ENCODE measurements at regions not wholly inside any gene's neighbourhood (a gene's known extent, or its start where the extent isn't known, plus 50 kb on each side); places are given as distances from the start of the nearest gene placed in this dataset.
"Not testable (repeated sequence)": the region's sequence is repeated elsewhere in the genome, so short reads cannot be mapped to it uniquely, and the experiment has no call there.

DNA sequence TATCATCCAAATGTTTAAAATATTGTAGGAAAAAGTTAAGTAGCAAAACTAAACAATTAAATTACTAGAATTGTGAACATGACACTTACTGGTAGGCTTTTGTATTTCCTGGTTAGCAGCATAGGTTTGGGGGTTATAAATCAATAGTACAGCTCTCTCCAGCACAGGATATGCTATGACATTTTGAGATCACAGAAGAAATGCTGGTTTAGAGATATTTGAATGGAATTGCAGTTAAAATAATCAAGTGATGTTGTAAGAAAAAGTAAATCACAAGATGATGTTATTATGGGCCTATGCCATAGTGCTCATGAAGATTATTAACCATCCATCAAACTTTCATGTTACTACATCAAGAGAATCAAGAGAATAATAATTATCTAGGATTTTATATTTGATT lies 1079.9 kb upstream of the SLIT2 start:
- no peaks in the 10 kb centered on the region for H3K27me3 Mint-ChIP-seq
- H3K4me1 Mint-ChIP-seq: no peaks in the 10 kb centered on the region
- H3K9me3 Mint-ChIP-seq: peaks cover 4% of the 10 kb centered on the region
- H3K4me3 Mint-ChIP-seq: no peak overlapping the region
- no peaks in the 10 kb centered on the region for H3K36me3 Mint-ChIP-seq
- no peak for DNase-seq
- no peak overlapping the region for H3K27ac Mint-ChIP-seq

DNA sequence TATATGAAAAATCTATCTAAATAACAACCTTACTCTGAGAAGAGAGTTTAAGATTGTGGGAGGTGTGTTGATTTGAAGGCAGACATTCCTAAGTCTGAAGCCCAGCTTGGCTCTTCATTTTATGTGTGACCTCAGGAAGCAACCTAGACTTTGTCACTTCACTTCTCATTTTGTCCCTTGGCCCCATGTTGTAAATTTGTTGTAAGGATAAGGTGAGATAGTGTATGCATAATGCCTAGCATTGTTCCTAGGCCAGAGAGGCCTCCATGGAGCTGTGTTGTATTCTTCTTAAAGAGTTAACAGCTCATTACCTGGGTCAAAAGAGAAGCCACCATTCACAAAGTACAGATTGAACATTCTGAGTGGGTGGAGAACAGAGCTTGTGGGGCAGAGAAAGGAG lies 1084.4 kb upstream of the SLIT2 start:
- Mint-ChIP-seq H3K27ac (no peak overlapping the region), H3K4me1 (no peaks in the 10 kb centered on the region), H3K4me3 (no peak overlapping the region), H3K36me3 (no peaks in the 10 kb centered on the region), H3K27me3 (no peaks in the 10 kb centered on the region), H3K9me3 (peaks cover 12% of the 10 kb centered on the region)
- no peak for DNase-seq

DNA sequence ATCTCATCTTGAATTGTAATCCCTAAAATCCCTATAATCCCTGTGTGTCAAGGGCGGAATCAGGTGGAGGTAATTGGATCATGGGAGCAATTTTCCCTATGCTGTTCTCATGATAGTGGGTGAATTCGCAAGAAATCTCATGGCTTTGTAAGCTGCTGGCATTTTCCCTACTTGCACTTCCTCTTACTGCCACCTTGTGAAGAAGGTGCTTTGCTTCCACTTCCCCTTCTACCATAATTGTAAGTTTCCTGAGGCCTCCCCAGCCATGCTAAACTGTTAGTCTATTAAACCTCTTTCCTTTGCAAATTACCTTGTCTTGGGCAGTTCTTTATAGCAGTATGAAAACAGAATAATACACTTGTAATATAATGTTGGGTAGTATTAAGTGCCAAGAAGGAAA lies 1087.4 kb upstream of the SLIT2 start:
- H3K27me3 Mint-ChIP-seq: no peaks in the 10 kb centered on the region
- H3K4me1 Mint-ChIP-seq: no peaks in the 10 kb centered on the region
- no peaks in the 10 kb centered on the region for H3K36me3 Mint-ChIP-seq
- H3K27ac Mint-ChIP-seq: no peak overlapping the region
- H3K4me3 Mint-ChIP-seq: no peak overlapping the region
- peaks cover 18% of the 10 kb centered on the region for H3K9me3 Mint-ChIP-seq
- DNase-seq: no peak

DNA sequence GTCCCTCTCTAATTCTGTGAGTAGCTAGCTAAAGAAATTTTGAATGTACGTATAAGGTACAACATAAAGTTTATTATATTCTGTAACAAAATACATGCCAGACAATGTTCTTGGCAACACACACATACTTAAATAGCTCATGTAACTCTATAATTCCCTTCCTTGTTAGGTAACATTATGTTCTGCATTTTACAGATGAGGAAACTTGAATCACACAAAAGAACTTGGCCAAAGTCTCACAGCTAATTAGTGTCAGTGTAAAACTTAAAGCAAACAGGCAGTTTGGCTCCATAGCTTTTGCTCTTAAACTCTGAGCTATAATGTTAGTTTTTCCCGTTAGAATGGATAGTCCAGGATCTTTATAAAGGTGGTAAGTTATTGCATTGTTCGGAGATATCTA lies 1091.8 kb upstream of the SLIT2 start:
- no peak for DNase-seq
- Mint-ChIP-seq H3K4me1 (no peaks in the 10 kb centered on the region), H3K27ac (no peak overlapping the region), H3K36me3 (no peaks in the 10 kb centered on the region), H3K4me3 (no peak overlapping the region), H3K9me3 (peaks cover 23% of the 10 kb centered on the region), H3K27me3 (no peaks in the 10 kb centered on the region)

DNA sequence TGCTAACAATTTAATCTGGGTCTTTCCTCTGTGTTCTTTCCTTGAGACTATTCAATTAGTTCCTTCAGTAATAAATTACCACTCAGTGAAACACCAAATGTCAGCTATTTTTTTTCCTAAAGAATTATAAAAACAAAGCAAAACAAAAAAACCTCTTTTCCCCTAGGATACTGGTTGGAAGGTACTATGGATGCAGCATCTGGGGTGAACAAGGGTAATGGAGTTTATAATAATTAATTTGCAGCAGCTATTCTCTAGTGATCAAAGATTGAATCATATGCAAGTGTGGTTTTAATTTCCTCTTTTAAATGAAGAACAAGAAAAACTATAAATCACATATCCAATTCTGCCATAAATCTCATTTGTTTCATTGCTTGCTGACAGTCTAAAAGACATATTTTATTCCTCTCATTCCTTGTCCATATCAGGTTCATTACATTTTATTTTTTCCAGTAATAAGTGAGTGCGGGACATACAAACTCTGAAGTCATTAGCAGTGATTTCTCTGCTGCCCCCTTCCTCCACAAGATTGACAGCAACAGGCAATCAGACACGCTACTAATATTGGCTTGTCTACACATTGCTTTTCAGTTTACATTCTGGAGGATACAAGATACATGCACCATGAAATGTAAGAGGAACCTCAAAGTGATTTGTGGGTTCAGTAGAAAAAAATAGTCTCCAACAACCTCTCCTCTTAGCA lies 1093.4 kb upstream of the SLIT2 start:
- no peaks in the 10 kb centered on the region for H3K36me3 Mint-ChIP-seq
- H3K9me3 Mint-ChIP-seq: peaks cover 22% of the 10 kb centered on the region
- H3K4me1 Mint-ChIP-seq: no peaks in the 10 kb centered on the region
- DNase-seq: no peak
- no peak overlapping the region for H3K4me3 Mint-ChIP-seq
- H3K27me3 Mint-ChIP-seq: no peaks in the 10 kb centered on the region
- H3K27ac Mint-ChIP-seq: no peak overlapping the region

DNA sequence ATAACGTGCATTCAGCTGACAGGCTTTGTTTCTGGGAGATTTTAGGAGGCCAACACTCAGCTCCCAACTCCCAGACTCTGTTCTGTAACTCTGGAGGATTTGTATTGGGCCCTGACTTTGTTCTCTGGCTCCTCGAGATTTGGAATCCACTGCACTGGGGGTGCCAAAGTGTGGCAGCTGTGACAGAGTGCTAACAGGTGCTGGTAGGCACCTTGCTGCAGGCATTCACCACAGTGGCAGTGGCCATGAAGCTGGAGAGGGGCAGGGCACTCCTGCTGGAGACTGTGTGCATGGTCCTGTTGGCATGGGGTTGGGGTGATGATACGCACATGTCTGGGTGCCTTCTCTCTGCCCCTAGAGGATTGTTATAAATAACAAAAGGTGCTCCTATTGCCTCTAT lies 1094.9 kb upstream of the SLIT2 start:
- peaks cover 25% of the 10 kb centered on the region for H3K9me3 Mint-ChIP-seq
- H3K36me3 Mint-ChIP-seq: no peaks in the 10 kb centered on the region

DNA sequence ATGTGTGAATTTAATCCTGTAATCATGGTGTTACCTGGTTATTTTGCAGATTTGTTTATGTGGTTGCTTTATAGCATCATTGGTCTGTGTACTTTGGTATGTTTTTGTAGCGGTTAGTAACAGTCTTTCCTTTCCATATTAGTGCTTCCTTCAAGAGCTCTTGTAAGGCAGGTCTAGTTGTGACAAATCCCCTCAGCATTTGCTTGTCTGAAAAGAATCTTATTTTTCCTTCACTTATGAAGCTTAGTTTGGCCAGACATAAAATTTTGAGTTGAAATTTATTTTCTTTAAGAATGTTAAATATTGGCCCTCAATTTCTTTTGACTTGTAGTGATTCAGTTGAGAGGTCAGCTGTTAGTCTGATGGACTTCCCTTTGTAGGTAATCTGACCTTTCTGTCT lies 1096.1 kb upstream of the SLIT2 start:
- Mint-ChIP-seq H3K27ac (no peak overlapping the region), H3K4me1 (no peaks in the 10 kb centered on the region), H3K9me3 (peaks cover 24% of the 10 kb centered on the region), H3K36me3 (no peaks in the 10 kb centered on the region), H3K27me3 (no peaks in the 10 kb centered on the region), H3K4me3 (no peak overlapping the region)
- DNase-seq: no peak

More for the DNA sequence above, 1094.9 kb upstream of the SLIT2 start:
- H3K27ac Mint-ChIP-seq: no peak overlapping the region
- H3K4me1 Mint-ChIP-seq: no peaks in the 10 kb centered on the region
- no peaks in the 10 kb centered on the region for H3K27me3 Mint-ChIP-seq
- no peak overlapping the region for H3K4me3 Mint-ChIP-seq
- DNase-seq: no peak

DNA sequence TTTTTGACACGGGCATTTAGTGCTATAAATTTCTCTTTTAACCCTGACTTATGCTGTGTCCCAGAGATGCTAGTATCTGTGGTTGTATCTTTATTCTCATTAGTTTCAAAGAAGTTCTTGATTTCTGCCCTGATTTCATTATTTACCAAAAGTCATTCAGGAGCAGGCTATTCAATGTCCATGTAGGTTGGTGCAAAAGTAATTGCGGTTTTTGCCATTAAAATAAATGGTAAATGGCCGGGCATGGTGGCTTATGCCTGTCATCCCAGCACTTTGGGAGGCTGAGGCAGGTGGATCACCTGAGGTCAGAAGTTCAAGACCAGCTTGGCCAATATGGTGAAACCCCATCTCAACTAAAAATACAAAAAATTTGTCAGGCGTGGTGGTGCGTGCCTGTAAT lies 1097.4 kb upstream of the SLIT2 start:
- not testable (repeated sequence) for DNase-seq, H3K4me1 Mint-ChIP-seq, H3K27me3 Mint-ChIP-seq, H3K36me3 Mint-ChIP-seq, H3K4me3 Mint-ChIP-seq, H3K27ac Mint-ChIP-seq
- H3K9me3 Mint-ChIP-seq: peaks cover 22% of the 10 kb centered on the region

DNA sequence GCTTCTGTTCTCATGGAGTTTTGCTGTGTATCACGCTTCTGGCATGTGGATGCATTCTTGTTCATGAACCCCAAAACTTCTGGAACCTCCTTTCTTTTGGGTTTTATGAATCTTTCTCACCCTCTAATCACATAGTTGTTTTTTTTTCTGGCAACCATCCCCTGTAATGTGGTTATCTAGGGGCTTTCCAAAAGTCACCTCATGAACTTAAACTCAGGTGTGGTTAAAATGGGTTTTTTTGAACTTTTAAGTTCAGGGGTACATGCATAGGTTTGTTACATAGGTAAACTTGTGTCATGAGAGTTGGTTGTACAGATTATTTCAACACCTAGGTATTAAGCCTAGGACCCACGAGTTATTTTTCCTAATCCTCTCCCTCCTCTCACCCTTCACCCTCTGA lies 1099.4 kb upstream of the SLIT2 start:
- Mint-ChIP-seq H3K36me3 (no peaks in the 10 kb centered on the region), H3K4me3 (no peak overlapping the region), H3K4me1 (no peaks in the 10 kb centered on the region), H3K27me3 (no peaks in the 10 kb centered on the region), H3K27ac (no peak overlapping the region), H3K9me3 (peaks cover 22% of the 10 kb centered on the region)
- DNase-seq: no peak

DNA sequence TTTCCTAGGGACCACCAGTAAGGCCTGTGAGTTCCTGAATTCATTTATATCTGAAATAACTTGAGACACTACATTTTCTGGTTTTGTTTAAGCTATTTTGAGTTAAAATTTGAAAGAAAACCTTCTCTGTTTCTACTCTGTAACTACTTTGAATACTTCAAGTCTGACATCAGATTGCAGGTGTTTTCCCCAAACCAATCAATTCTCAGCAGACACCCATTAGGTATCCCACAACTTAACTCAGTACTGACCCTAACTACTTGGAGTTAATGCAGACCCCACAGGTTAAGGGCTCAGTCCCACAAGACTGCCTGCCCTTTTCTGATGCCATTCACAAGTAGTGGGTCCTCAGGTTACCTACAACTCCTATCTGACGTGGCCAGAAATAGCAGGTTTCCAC lies 1100.0 kb upstream of the SLIT2 start:
- Mint-ChIP-seq H3K36me3 (no peaks in the 10 kb centered on the region), H3K27ac (no peak overlapping the region), H3K27me3 (no peaks in the 10 kb centered on the region)

DNA sequence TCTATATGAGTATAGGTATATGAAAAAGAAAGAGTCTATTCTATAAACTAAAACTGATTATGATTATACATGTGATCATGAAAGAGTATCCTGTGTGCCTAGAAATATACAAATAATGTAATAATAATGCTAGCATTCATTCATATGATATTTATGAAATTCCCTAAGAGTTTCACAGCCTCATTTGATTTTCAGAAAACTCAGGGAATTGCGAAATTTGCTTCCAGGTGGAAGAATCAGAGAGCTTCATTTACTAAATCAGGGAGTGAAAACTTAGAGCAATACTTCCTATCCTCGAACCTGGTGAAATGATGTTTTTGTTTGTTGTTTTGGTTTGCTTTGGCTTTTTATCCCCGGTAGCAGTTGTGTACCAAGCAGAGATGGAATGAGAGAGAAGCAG lies 1105.7 kb upstream of the SLIT2 start:
- DNase-seq: no peak
- Mint-ChIP-seq H3K4me1 (no peaks in the 10 kb centered on the region), H3K36me3 (no peaks in the 10 kb centered on the region), H3K27me3 (no peaks in the 10 kb centered on the region), H3K4me3 (no peak overlapping the region), H3K27ac (no peak overlapping the region), H3K9me3 (peaks cover 1% of the 10 kb centered on the region)

More for the DNA sequence above, 1100.0 kb upstream of the SLIT2 start:
- peaks cover 22% of the 10 kb centered on the region for H3K9me3 Mint-ChIP-seq
- H3K4me3 Mint-ChIP-seq: no peak overlapping the region
- H3K4me1 Mint-ChIP-seq: no peaks in the 10 kb centered on the region
- no peak for DNase-seq

DNA sequence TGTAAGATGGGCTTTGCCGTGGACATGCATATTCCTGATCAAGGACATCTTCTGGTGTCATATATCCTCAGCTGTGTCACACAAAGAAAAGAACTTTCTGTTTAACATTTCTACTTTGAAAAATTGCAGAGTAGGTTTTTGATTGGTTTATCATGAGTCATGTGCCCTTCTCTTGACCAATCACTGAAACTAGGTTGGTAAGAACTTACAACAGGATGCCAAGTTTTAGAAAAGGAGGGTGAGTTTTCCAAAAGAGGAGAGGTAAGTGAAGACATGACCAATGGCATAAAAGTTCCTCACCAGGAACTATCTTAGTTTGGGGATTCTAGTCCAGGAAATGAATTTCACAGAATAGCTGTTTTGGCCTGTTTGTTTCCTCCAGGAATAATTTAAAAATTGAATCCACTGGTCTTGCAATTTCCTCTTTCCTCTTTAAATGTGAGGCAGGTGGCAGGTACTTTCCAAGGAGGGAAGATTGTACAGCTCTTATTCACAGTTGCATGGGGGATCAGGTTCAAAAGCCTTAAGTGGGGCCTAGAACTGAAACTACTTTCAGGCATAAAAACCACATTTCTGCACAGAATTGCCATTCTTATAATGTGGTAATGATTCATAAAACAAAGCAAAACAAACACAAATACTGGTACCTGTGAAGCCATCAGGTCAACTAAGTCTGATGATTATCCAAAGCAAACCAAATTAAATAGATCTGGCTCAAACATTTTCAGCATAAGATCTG lies 1114.5 kb upstream of the LCORL start:
- no peaks in the 10 kb centered on the region for H3K27me3 Mint-ChIP-seq
- no peaks in the 10 kb centered on the region for H3K4me1 Mint-ChIP-seq
- H3K27ac Mint-ChIP-seq: no peak overlapping the region
- no peaks in the 10 kb centered on the region for H3K36me3 Mint-ChIP-seq
- H3K9me3 Mint-ChIP-seq: peaks cover 12% of the 10 kb centered on the region
- H3K4me3 Mint-ChIP-seq: no peak overlapping the region
- no peak for DNase-seq

DNA sequence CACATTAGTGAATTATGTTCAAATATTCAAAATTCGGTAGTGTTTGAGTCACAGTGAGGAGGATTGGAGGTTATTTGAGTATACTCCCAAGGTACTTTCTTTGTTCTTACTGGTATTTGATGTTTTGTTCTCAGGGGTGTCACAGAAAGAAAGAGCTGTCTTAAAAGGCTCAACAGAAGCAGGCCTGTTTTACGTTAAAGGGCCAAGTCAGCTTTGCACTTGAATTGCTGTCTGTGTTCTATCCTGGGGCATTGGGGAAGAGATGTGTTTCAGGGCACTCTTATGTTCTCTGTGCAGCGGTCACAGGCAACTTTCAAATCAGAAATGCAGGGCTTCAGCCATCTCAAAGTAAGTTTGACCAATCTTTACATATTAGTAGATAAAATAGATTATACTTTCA lies 1113.1 kb upstream of the LCORL start:
- H3K9me3 Mint-ChIP-seq: peaks cover 8% of the 10 kb centered on the region
- DNase-seq: no peak
- H3K36me3 Mint-ChIP-seq: no peaks in the 10 kb centered on the region
- H3K27ac Mint-ChIP-seq: no peak overlapping the region
- H3K27me3 Mint-ChIP-seq: no peaks in the 10 kb centered on the region
- H3K4me1 Mint-ChIP-seq: no peaks in the 10 kb centered on the region
- no peak overlapping the region for H3K4me3 Mint-ChIP-seq

DNA sequence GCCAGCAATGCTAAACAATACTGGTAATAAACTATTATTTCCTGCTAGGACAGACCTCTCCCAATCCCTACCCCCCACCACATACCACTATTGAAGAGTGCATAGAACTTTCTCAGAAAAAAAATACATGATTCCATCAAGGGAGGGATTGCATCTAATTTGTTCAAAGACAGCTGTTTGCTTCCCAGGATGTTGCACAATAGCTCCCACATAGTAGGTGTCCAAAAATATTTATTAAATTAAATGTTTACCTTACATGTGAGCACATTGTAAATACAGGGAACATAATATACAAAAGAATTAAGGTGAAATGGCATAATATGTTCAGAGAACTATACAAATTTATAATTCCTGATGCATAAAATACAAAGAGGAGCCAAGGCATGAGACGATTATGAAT lies 1111.8 kb upstream of the LCORL start:
- no peak overlapping the region for H3K4me3 Mint-ChIP-seq
- H3K27ac Mint-ChIP-seq: no peak overlapping the region
- H3K9me3 Mint-ChIP-seq: peaks cover 8% of the 10 kb centered on the region
- H3K27me3 Mint-ChIP-seq: no peaks in the 10 kb centered on the region
- no peak for DNase-seq
- no peaks in the 10 kb centered on the region for H3K36me3 Mint-ChIP-seq
- H3K4me1 Mint-ChIP-seq: no peaks in the 10 kb centered on the region

DNA sequence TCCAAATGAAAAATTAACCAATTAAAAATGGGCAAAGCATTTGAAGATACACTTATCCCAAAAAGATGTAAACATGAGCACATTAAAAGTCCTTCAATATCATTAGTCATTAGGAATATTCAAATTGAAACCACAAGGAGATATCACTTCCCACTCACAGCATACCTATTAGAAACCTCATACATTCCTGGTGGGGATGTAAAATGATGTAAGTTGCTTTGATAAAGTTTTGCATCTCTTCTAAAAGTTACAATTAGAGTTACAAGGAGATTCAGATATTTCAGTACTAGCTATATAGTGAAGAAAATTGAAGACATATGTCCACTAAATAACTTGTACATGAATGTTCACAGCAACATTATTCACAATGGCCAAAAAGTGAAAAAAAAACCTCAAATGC lies 1109.3 kb upstream of the LCORL start:
- H3K27ac Mint-ChIP-seq: no peak overlapping the region
- no peaks in the 10 kb centered on the region for H3K27me3 Mint-ChIP-seq
- H3K36me3 Mint-ChIP-seq: no peaks in the 10 kb centered on the region
- H3K4me3 Mint-ChIP-seq: no peak overlapping the region
- no peak for DNase-seq
- H3K4me1 Mint-ChIP-seq: no peaks in the 10 kb centered on the region
- H3K9me3 Mint-ChIP-seq: peaks cover 5% of the 10 kb centered on the region

DNA sequence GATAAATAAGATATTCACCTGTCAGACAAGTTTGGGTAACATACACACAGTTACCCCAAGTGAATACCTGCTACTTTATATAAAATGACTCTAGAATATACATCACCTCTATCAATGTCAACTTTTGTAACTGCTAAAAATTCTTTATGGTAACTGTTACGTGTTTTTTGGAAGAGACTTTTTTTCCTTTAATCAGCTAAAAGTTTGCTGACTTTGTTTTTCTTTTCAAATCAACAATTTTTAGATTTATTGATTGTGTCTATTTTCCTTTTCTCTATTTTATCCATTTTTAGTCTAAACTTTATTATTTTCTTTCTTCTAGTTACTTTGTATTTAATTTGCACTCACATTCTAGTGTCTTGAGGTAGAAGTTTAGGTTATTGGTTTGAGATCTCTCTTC lies 1106.6 kb upstream of the LCORL start:
- no peaks in the 10 kb centered on the region for H3K4me1 Mint-ChIP-seq
- H3K27me3 Mint-ChIP-seq: no peaks in the 10 kb centered on the region
- no peak for DNase-seq
- no peaks in the 10 kb centered on the region for H3K36me3 Mint-ChIP-seq
- H3K9me3 Mint-ChIP-seq: peaks cover 12% of the 10 kb centered on the region
- H3K4me3 Mint-ChIP-seq: no peak overlapping the region
- no peak overlapping the region for H3K27ac Mint-ChIP-seq

Data from activated naive CD8-positive, alpha-beta T cell treated with anti-CD3 and anti-CD28 coated beads for 36 hours (primary cell).